Transverse colon (tissue), 4 donors: ENCODE measurements at regions not wholly inside any gene's neighbourhood (a gene's known extent, or its start where the extent isn't known, plus 50 kb on each side); places are given as distances from the start of the nearest gene placed in this dataset.
"Not testable (repeated sequence)": the region's sequence is repeated elsewhere in the genome, so short reads cannot be mapped to it uniquely, and the experiment has no call there.

Source experiments
- DNase-seq: peaks from one replicate; pipeline ENCODE4 v3.0.0-alpha.2; 2019
- H3K27ac ChIP-seq, 4 donors: fragments of 200-600 bp; sonication (generic); 2 replicates each; pipeline ENCODE4 v1.5.1; 2016 to 2018; ENCODE audit warnings: inconsistent platforms in 4 of 4
- H3K27me3 ChIP-seq: fragments of 200-600 bp; sonication (generic); 2 replicates; pipeline ENCODE4 v1.5.1; 2017; ENCODE audit warnings: inconsistent platforms
- H3K36me3 ChIP-seq, 4 donors: fragments of 200-600 bp; sonication (generic); 2 replicates each; pipeline ENCODE4 v1.5.1; 2017 to 2019; ENCODE audit warnings: inconsistent platforms in 4 of 4
- H3K4me1 ChIP-seq, 4 donors: fragments of 200-600 bp; sonication (generic); 2 replicates each; pipeline ENCODE4 v1.5.1; 2017 to 2020; ENCODE audit warnings: inconsistent platforms in 4 of 4
- H3K4me3 ChIP-seq, 4 donors: fragments of 200-600 bp; sonication (generic); 1 replicate in 1 of 4; 2 replicates in 3 of 4; pipeline versions ENCODE4 v1.5.1 to v1.6.1; 2017 to 2019; ENCODE audit warnings: inconsistent platforms in 4 of 4
- H3K9me3 ChIP-seq, 2 donors: fragments of 200-600 bp; sonication (generic); 2 replicates each; pipeline ENCODE4 v1.5.1; 2017 to 2019; ENCODE audit warnings: inconsistent platforms in 2 of 2
- CTCF ChIP-seq, 5 experiments: fragments of 200-600 bp in 3 of 5; fragments of 450-650 bp in 2 of 5; sonication (generic) in 3 of 5; IDR thresholded peaks; 1 replicate in 2 of 5; 2 replicates in 3 of 5; pipeline ENCODE4 v1.5.1; 2016 to 2017; ENCODE audit warnings: antibody characterized with exemption in 5 of 5, inconsistent platforms in 3 of 5, mild to moderate bottlenecking in 2 of 5, moderate library complexity in 1 of 5
- EP300 ChIP-seq: sonication (generic); formaldehyde crosslinking; IDR thresholded peaks from one replicate; pipeline ENCODE4 v1.6.1; 2017; ENCODE audit warnings: antibody characterized with exemption, low read depth
- POLR2A ChIP-seq: fragments of 450-650 bp; IDR thresholded peaks from one replicate; pipeline ENCODE4 v1.6.1; 2016; ENCODE audit warnings: antibody characterized with exemption, mild to moderate bottlenecking, moderate library complexity
- POLR2AphosphoS5 ChIP-seq, 3 donors: sonication (generic); formaldehyde crosslinking; IDR thresholded peaks; one replicate each; pipeline ENCODE4 v1.6.1; 2016; ENCODE audit warnings: antibody characterized with exemption in 3 of 3
- WGBS, 2 donors: methylation state at CpG; one replicate each; pipeline ENCODE4 v1.1.5; 2018; ENCODE audit warnings: low coverage in 1 of 2; 5-methylcytosine and 5-hydroxymethylcytosine counted together
- in situ Hi-C, 4 donors: fragments of 200-750 bp; cut with MboI; loops; one replicate each; pipeline versions ENCODE4 v1.15.0 to v1.15.1; 2017; ENCODE audit warnings: low sequenced_read_pairs in 3 of 4, low pct_ligation_motif_present in 1 of 4, low pct_unique_long_range_greater_than_20kb in 1 of 4
- intact Hi-C: fragments of 100-400 bp; cut with DNase I; formaldehyde crosslinking; loops from one replicate; pipeline ENCODE4 v1.15.1; 2023; ENCODE audit warnings: low total_unique reads

GRCh38 chr7:149573519-149573918, 75.9 kb upstream of the ZNF746 start:
- Histone ChIP-seq H3K9me3 (peaks cover 21 to 26% of the 10 kb centered on the region in 2 donors), H3K4me1 (no peaks in the 10 kb centered on the region), H3K4me3 (no peak overlapping the region), H3K27me3 (no peaks in the 10 kb centered on the region), H3K27ac (no peak overlapping the region), H3K36me3 (peaks cover 0 to 14% (median 0%) of the 10 kb centered on the region in 4 donors)
- intact Hi-C loops (no loop called here), in situ Hi-C loops (no loop called here)
- DNase-seq, result no peak
- TF ChIP-seq EP300 (no peak), CTCF (IDR thresholded peaks at IDR 0.05) (no peak)
- WGBS, 2 donors, result 98 to 99% methylated on average over 3 of the region's 3 CpGs

- in situ Hi-C loops, intact Hi-C loops, H3K27ac ChIP-seq, H3K4me1 ChIP-seq, H3K4me3 ChIP-seq, H3K27me3 ChIP-seq, DNase-seq, H3K36me3 ChIP-seq: not testable (repeated sequence)
- 94 to 97% methylated on average over 6 to 8 of the region's 8 CpGs for WGBS, 2 donors
- peaks cover 21 to 24% of the 10 kb centered on the region in 2 donors for H3K9me3 ChIP-seq
Observed at GRCh38 chr7:149572920-149573319, 75.3 kb upstream of the ZNF746 start.

GRCh38 chr7:149570784-149571183, 73.2 kb upstream of the ZNF746 start:
- Histone ChIP-seq H3K27me3 (no peaks in the 10 kb centered on the region), H3K27ac (no peak overlapping the region), H3K36me3 (peaks cover 0 to 10% (median 0%) of the 10 kb centered on the region in 4 donors), H3K9me3 (peaks cover 21 to 24% of the 10 kb centered on the region in 2 donors), H3K4me3 (no peak overlapping the region), H3K4me1 (peaks cover 0 to 3% (median 0%) of the 10 kb centered on the region in 4 donors)
- TF ChIP-seq POLR2A (no peak), POLR2AphosphoS5 (IDR thresholded peaks at IDR 0.05) (no peak), CTCF (IDR thresholded peaks at IDR 0.05) (no peak), EP300 (no peak)
- intact Hi-C loops, result no loop called here
- in situ Hi-C loops, result no loop called here
- WGBS, 2 donors, result 93% methylated on average over 11 of the region's 11 CpGs; no CpG with 5 or more reads in 1 of the 2 donors
- no peak for DNase-seq

- no peak for DNase-seq
- intact Hi-C loops (no loop called here), in situ Hi-C loops (no loop called here)
- H3K4me1 ChIP-seq, result peaks cover 0 to 8% (median 3%) of the 10 kb centered on the region in 4 donors
- no peak overlapping the region for H3K4me3 ChIP-seq
- peaks cover 21 to 24% of the 10 kb centered on the region in 2 donors for H3K9me3 ChIP-seq
- 97 to 98% methylated on average over 8 to 12 of the region's 12 CpGs for WGBS, 2 donors
- no peak overlapping the region for H3K27ac ChIP-seq
- TF ChIP-seq POLR2A, result no peak
- no peak for TF ChIP-seq POLR2AphosphoS5 (IDR thresholded peaks at IDR 0.05)
- no peak for TF ChIP-seq CTCF (IDR thresholded peaks at IDR 0.05)
- TF ChIP-seq EP300, result no peak
- H3K27me3 ChIP-seq, result no peaks in the 10 kb centered on the region
- peaks cover 0 to 10% (median 0%) of the 10 kb centered on the region in 4 donors for H3K36me3 ChIP-seq
Observed at GRCh38 chr7:149569726-149570422, 72.3 kb upstream of the ZNF746 start.
